GM12878 (cell line): ENCODE measurements at regions not wholly inside any gene's neighbourhood (a gene's known extent, or its start where the extent isn't known, plus 50 kb on each side); places are given as distances from the start of the nearest gene placed in this dataset.

Source experiments
- DPF2 ChIP-seq: fragments of 450-650 bp; IDR thresholded peaks from 2 replicates; pipeline ENCODE4 v1.6.1; 2017; ENCODE audit warnings: mild to moderate bottlenecking
- POLR2AphosphoS5 ChIP-seq: IDR thresholded peaks from 2 replicates; pipeline ENCODE4 v1.6.1; 2011; ENCODE audit warnings: mild to moderate bottlenecking, low read length, inconsistent platforms

- no peak for TF ChIP-seq DPF2
- no peak for TF ChIP-seq POLR2AphosphoS5
Observed at GRCh38 chr14:34015383-34015782, 64.5 kb upstream of the EGLN3 start.
